Naive B cell (primary cell): ENCODE measurements at regions not wholly inside any gene's neighbourhood (a gene's known extent, or its start where the extent isn't known, plus 50 kb on each side); places are given as distances from the start of the nearest gene placed in this dataset.

Experiments used
- ATAC-seq, 2 donors: fragments of 150-1000 bp; cut with Tn5 transposase; 2 replicates each; pipeline ENCODE4 v1.10.0; 2021; ENCODE audit warnings: low read depth in 2 of 2, mild to moderate bottlenecking in 2 of 2, moderate library complexity in 2 of 2
- DNase-seq: peaks from one replicate; pipeline ENCODE4 v3.0.0; 2022
- H3K27ac Mint-ChIP-seq, 6 donors: one replicate each; pipeline ENCODE4 v1.8.0; 2020 to 2022; ENCODE audit warnings: mild to moderate bottlenecking in 6 of 6, mixed read lengths in 6 of 6, moderate library complexity in 5 of 6, inconsistent platforms in 2 of 6
- H3K27me3 Mint-ChIP-seq, 3 donors: one replicate each; pipeline ENCODE4 v1.8.0; 2021 to 2022; ENCODE audit warnings: mixed read lengths in 3 of 3, mild to moderate bottlenecking in 1 of 3
- H3K36me3 Mint-ChIP-seq, 2 donors: one replicate each; pipeline ENCODE4 v1.8.0; 2020 to 2022; ENCODE audit warnings: mixed read lengths in 2 of 2, inconsistent platforms in 1 of 2, mild to moderate bottlenecking in 1 of 2
- H3K4me1 Mint-ChIP-seq, 3 donors: one replicate each; pipeline ENCODE4 v1.8.0; 2020 to 2022; ENCODE audit warnings: mixed read lengths in 3 of 3, inconsistent platforms in 1 of 3, mild to moderate bottlenecking in 1 of 3, moderate library complexity in 1 of 3
- H3K4me3 Mint-ChIP-seq, 8 donors: one replicate each; pipeline ENCODE4 v1.8.0; 2020 to 2022; ENCODE audit warnings: mild to moderate bottlenecking in 8 of 8, mixed read lengths in 8 of 8, moderate library complexity in 8 of 8, inconsistent platforms in 2 of 8
- H3K9me3 Mint-ChIP-seq, 7 donors: one replicate each; pipeline ENCODE4 v1.8.0; 2020 to 2022; ENCODE audit warnings: mixed read lengths in 7 of 7, mild to moderate bottlenecking in 5 of 7, inconsistent platforms in 2 of 7, moderate library complexity in 1 of 7

DNA sequence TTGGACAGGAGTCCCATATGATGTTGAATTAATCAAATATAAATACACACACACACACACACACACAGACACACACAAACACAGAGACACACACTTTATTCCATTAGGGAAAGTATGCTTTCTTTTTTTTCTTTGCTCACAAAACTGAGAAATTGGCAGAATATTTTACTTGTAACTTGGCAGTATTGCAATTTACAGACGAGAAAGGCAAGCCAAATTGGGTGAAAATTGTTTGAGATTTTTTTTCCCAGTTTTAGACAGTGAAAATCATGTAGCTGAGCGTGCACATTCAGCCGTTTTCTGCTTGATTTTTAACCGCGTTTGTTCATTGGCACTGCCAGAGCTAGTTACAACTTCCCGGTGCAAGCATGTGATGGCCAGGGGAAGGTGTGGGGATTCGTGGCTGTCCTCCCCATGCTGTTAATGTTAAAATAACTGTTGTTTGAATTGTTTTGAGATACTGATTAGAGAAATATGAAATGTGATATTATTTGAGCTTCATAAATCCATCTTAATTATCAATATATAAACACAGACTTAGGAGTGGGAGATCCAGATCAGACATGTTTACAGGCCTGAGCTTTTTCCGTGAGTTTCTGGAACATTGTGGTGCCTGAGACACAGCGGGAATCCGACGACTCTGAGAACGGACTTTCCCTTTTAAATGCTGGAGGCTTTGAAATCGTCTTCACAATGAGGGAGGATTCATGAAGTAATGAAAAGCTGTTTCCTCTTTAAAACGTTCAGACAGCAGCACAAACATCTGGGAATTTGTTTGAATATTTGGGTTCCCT is 125.5 kb downstream of the KCNRG start:
- no peak for ATAC-seq
- Mint-ChIP-seq H3K4me1 (peaks cover 0 to 11% (median 2%) of the 10 kb centered on the region in 3 donors), H3K27me3 (no peaks in the 10 kb centered on the region), H3K9me3 (no peaks in the 10 kb centered on the region), H3K4me3 (no peak overlapping the region), H3K36me3 (no peaks in the 10 kb centered on the region), H3K27ac (no peak overlapping the region)
- DNase-seq = no peak

DNA sequence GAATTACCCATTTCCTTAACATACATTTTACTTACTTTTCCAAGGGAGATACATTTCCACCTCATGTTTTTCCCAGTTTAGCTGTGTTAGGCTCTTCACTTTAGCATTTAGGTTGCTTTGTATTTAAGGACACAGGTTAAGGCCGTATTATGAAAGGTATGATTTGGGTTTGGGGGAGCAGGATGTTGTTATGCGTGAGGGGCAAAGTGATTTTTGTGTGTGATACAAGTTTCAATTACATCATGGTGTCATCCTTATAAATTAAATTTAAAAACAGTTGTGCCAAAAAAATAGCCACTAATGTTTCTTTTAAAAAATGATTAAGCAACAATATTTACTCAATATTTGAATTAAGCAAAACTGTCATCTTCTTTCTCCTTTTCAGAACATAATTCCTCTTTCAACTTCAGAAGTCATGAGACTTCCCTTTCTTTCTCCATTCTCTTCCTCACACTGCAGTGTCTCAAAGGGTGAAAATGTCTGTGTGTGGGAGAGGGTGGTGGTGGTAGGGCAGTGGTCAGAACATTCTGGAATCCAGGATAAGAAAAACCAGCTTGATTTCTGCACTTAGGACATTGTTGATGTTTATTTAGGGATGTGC is 126.2 kb downstream of the KCNRG start:
- no peak overlapping the region for H3K4me3 Mint-ChIP-seq
- H3K9me3 Mint-ChIP-seq = no peaks in the 10 kb centered on the region
- peak overlapping the region in 1 of 6 donors; percentile 65 for H3K27ac Mint-ChIP-seq
- DNase-seq (no peak), ATAC-seq (no peak)
- peaks cover 0 to 11% (median 2%) of the 10 kb centered on the region in 3 donors for H3K4me1 Mint-ChIP-seq
- no peaks in the 10 kb centered on the region for H3K27me3 Mint-ChIP-seq
- H3K36me3 Mint-ChIP-seq = no peaks in the 10 kb centered on the region

DNA sequence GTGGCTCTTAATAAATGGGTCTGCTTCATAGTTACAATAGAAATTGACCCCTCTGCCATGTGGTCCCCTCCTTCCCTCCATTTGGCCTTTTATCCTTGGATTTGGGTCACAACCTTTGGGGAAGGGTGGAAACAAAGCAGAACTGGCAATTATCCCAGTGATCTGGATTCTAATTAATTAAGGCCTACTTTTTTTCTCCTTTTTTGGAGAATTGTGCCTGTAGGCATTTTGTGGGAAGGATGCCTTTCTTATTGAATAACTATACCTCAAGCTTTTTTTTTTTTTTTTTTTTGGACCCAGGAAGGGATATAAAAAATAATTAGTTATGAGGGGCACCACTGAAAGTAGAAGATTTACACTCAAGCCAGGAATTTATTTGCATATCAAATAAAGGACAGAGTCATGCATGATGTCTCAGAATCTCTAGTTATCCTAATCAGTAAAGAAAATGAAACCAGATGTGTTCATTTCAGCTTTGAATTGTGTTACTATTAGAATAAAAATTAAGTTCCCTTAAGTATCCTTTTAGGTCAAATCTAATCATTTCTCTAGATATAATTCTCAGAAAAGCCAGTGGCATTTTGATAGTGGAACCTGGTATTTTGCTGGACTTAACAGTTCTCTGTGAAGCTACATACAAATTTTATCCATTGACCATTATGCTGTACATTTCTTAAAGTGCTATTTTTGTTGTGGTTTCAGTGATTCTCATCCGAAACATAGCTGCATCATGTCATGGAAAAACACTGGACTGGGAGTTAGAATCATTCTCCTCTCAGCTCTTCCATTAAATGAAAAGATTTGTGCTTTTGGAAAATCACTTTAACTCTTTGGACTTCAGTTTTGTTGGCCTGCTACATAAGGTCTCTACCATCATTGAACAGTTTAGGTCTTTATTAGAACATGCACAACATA is 129.3 kb downstream of the KCNRG start:
- Mint-ChIP-seq H3K27me3 (no peaks in the 10 kb centered on the region), H3K9me3 (no peaks in the 10 kb centered on the region), H3K4me1 (peaks cover 0 to 11% (median 2%) of the 10 kb centered on the region in 3 donors), H3K27ac (no peak overlapping the region), H3K36me3 (no peaks in the 10 kb centered on the region), H3K4me3 (no peak overlapping the region)
- DNase-seq (no peak), ATAC-seq (no peak)

DNA sequence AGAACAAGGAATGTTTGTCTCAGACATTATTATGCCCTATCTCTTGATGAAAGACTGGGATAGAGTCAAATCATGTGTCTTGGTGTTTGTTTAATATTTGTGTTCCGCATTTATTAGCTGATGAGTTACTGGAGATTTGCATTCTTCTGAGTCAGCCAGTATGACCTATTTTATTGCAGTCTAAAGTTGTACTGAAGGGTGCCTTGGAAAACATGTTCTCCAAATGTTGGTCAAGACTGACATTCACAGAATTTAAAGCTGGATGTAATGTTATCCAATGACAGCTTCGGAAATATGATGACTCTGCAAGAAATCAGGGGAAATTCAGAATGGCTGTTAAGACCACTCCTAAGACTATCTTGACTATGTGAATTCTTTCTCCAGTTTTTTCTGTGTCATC is 134.0 kb downstream of the KCNRG start:
- ATAC-seq = no peak

DNA sequence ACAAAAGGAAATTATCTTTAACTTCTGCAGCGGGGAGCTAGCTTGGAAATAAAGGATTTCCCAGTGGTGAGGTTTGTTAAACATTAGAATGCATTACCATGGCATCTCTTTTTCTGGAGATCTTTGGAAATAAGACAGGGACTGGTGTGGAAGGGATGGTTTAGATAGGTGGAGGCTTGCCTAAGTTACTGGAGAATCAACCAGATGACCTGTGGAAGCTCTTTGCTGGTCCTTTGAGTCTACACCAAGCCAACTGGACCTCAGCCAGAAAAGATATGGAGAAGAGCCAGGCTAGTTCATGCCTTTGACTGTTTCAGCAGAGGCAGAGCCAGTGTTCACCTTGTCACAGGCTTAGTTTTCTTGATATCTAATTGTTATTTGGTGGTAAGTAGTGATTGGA is 134.7 kb downstream of the KCNRG start:
- ATAC-seq (no peak), DNase-seq (no peak)
- H3K9me3 Mint-ChIP-seq = no peaks in the 10 kb centered on the region
- peak overlapping the region in 1 of 8 donors; percentile 17 for H3K4me3 Mint-ChIP-seq
- no peaks in the 10 kb centered on the region for H3K27me3 Mint-ChIP-seq
- peaks cover 22 to 26% (median 24%) of the 10 kb centered on the region in 3 donors for H3K4me1 Mint-ChIP-seq
- H3K27ac Mint-ChIP-seq = peak overlapping the region in 1 of 6 donors; percentile 12
- no peaks in the 10 kb centered on the region for H3K36me3 Mint-ChIP-seq

More for the DNA sequence above, 134.0 kb downstream of the KCNRG start:
- Mint-ChIP-seq H3K36me3 (no peaks in the 10 kb centered on the region), H3K27me3 (no peaks in the 10 kb centered on the region), H3K9me3 (no peaks in the 10 kb centered on the region), H3K4me1 (peaks cover 22 to 30% (median 26%) of the 10 kb centered on the region in 3 donors), H3K27ac (no peak overlapping the region), H3K4me3 (no peak overlapping the region)
- no peak for DNase-seq

DNA sequence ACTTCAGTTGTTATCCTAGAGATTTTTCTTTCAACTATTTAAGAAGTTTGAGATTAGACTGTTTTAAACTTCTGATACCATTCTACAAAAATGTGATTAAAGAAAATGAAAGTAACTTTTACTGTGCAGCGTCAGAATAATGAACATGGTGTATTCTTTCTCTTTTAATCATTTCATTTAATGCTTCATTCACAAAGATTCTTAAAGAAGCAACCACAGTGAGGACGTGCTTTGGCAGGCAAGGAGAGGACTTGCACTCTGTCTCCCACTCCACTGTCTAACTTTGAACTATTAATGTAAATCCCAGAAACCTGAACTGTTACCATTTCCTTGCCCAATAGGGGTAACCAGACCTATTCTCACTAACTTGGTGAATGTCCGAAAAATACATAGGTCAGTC is 137.0 kb downstream of the KCNRG start:
- ATAC-seq = no peak
- no peak for DNase-seq
- Mint-ChIP-seq H3K27ac (peak overlapping the region in 5 of 6 donors; percentile 7 to 80 (median 74)), H3K36me3 (no peaks in the 10 kb centered on the region), H3K4me3 (peak overlapping the region; percentile 42 to 81 (median 75)), H3K4me1 (peaks cover 19 to 26% (median 21%) of the 10 kb centered on the region in 3 donors), H3K27me3 (no peaks in the 10 kb centered on the region), H3K9me3 (no peaks in the 10 kb centered on the region)

DNA sequence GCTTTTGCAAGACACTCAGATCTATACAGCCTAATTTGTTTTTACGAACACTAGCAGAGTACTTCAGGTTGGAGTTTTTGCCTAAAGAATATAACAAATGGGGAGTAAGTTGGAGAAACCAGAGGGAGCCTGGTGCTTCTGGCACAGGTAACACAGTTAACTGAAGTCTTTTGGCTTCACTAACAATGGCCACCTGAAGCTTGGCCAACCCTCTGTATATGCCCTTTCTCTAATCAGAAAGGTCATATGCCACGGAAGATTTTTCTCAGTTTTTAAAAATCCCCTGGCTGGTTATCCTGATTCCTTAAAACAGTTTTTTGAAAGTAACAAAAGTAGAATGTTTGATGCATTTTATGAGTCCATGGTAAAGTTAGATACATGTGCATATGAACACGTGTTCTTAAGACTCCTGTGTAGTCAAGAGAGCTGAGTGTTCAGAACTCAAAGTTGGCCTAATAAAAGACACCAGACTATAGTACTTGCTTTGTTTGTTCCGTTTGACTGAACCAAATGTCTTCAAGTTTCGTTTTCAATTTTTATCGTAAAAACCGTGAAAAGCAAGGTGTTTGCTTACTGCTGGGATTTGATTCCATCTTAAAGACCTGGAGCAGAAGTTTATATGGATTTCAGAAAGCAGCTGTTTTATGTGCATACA is 137.5 kb downstream of the KCNRG start:
- Mint-ChIP-seq H3K4me3 (peak overlapping the region; percentile 42 to 85 (median 76)), H3K36me3 (no peaks in the 10 kb centered on the region), H3K4me1 (peaks cover 19 to 26% (median 21%) of the 10 kb centered on the region in 3 donors), H3K9me3 (no peaks in the 10 kb centered on the region), H3K27ac (peak overlapping the region; percentile 69 to 92 (median 78)), H3K27me3 (no peaks in the 10 kb centered on the region)
- no peak for DNase-seq
- peak; percentile 55 to 61 for ATAC-seq

DNA sequence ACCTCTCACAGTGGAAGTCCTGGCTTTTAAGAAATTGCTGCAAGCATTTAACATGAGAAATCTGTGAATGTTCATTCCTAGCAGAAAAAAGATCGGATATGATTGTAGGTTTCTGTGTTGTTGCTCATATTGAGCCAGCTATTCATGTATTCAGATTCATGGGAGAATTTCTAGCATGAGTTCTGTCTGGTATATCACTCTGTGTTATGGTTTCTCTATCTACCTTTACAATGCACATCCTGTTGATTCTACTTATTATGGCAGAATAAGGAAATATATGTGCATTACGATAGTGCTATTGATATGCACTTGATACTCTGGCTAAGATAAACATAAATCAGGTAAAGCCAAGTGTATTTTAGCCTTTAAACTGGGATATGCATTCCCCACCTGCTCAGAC is 138.2 kb downstream of the KCNRG start:
- Mint-ChIP-seq H3K36me3 (no peaks in the 10 kb centered on the region), H3K27me3 (no peaks in the 10 kb centered on the region), H3K27ac (peak overlapping the region in 5 of 6 donors; percentile 69 to 92 (median 80)), H3K4me1 (peaks cover 20 to 27% (median 23%) of the 10 kb centered on the region in 3 donors), H3K9me3 (no peaks in the 10 kb centered on the region), H3K4me3 (peak overlapping the region; percentile 42 to 85 (median 75))
- ATAC-seq = no peak
- no peak for DNase-seq

DNA sequence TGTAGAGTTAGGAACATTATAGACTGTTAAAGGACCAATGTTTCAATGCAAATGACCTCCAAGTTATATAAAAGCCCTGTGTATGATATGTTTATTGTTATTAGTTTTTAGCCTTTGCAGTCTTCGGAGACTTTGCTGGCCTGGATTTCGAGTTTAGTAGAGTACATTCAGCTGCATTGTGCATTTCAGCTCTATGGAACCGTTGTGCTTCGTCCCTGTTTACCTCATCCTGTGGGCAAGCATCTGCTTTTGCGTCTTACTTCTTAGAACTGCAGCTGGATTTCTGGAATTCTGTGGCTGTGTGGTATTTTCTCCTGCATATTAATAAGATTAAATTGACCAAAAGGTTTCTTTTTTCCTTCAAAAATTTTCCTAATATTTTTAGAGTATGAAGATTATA is 138.6 kb downstream of the KCNRG start:
- H3K9me3 Mint-ChIP-seq = no peaks in the 10 kb centered on the region
- H3K36me3 Mint-ChIP-seq = no peaks in the 10 kb centered on the region
- no peaks in the 10 kb centered on the region for H3K27me3 Mint-ChIP-seq
- ATAC-seq (no peak), DNase-seq (no peak)
- peak overlapping the region in 1 of 6 donors; percentile 7 for H3K27ac Mint-ChIP-seq
- no peak overlapping the region for H3K4me3 Mint-ChIP-seq
- peaks cover 25 to 32% (median 27%) of the 10 kb centered on the region in 3 donors for H3K4me1 Mint-ChIP-seq

DNA sequence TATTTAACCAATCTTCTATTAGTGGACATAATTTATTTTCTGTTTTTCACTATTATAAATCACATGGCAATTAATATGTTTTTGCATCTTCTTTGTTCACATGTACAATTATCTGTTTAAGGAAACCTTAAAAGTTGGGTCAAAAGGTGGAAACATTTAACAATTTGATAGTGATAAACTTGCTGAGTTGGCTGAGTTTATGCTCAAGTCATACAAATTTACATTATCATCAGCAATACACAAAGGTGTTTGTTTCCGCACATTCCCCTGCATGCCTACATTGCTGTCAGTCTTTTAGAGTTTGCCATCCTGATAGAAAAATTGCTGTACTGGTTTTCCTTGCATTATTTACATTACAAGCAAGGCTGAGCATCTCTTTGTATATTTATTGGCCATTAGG is 139.5 kb downstream of the KCNRG start:
- Mint-ChIP-seq H3K9me3 (no peaks in the 10 kb centered on the region), H3K27me3 (no peaks in the 10 kb centered on the region), H3K4me1 (peaks cover 28 to 36% (median 34%) of the 10 kb centered on the region in 3 donors), H3K4me3 (no peak overlapping the region), H3K27ac (no peak overlapping the region), H3K36me3 (no peaks in the 10 kb centered on the region)
- ATAC-seq = no peak
- no peak for DNase-seq

DNA sequence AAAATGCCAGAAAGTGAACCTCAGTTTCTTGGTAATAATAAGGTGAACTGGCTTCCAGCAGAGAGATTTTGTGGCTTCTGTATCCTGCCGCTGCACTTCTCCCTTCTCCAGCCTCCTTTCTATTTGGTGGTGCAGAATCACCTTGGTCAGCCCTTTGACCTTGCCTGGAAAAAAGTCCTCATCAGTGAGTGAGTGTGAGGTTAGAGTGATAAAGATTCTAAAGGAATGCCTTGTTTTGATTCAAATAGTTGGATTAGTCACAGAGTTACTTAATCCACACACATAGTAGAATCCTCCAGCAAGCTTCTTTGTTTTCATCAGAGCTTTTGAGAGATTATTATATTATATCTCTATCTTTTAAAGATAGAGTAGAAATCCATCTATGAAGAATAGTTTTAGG is 140.9 kb downstream of the KCNRG start:
- DNase-seq (no peak), ATAC-seq (no peak)
- Mint-ChIP-seq H3K9me3 (peaks cover 0 to 1% (median 0%) of the 10 kb centered on the region in 7 donors), H3K4me3 (no peak overlapping the region), H3K4me1 (peaks cover 28 to 36% (median 34%) of the 10 kb centered on the region in 3 donors), H3K36me3 (no peaks in the 10 kb centered on the region), H3K27me3 (no peaks in the 10 kb centered on the region), H3K27ac (no peak overlapping the region)

DNA sequence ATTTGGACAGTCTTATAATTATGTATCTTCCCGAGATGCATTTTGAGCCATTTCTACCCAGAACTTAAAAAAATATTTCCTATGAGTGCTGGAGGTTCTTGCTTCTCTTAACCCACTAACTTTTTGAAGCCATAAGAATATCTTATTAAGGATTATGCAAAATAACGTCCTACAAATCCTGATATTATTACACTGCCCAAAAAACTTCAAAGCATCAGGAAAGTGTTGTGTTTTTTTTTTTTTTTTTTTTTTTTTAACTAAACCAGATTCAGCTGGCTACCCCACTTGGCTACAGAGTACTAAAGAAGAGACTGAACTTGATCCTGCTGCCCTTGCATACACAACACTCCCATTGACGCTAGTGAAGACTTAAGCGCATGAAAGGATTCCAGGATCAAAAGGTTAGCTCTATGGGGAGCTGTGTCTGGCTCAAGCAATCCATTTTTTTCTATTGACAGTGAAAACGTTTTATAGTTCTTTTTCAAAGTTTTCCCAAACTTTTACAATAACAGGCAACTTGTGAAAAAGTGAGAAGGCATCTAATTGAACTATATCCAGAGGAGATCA is 141.4 kb downstream of the KCNRG start:
- Mint-ChIP-seq H3K4me1 (peaks cover 28 to 32% (median 31%) of the 10 kb centered on the region in 3 donors), H3K4me3 (no peak overlapping the region), H3K27me3 (no peaks in the 10 kb centered on the region), H3K36me3 (no peaks in the 10 kb centered on the region), H3K27ac (no peak overlapping the region), H3K9me3 (peaks cover 0 to 4% (median 0%) of the 10 kb centered on the region in 7 donors)
- DNase-seq (no peak), ATAC-seq (no peak)
